NOMO-1 treated with dmso at 0.1 percent for 144 hours (cell line): ENCODE measurements at regions not wholly inside any gene's neighbourhood (a gene's known extent, or its start where the extent isn't known, plus 50 kb on each side); places are given as distances from the start of the nearest gene placed in this dataset.

Experiments used
- DNase-seq: peaks from one replicate; lab custom pipeline; 2025; ENCODE audit not compliant: unreplicated experiment; lab: John Stamatoyannopoulos, UW

DNA sequence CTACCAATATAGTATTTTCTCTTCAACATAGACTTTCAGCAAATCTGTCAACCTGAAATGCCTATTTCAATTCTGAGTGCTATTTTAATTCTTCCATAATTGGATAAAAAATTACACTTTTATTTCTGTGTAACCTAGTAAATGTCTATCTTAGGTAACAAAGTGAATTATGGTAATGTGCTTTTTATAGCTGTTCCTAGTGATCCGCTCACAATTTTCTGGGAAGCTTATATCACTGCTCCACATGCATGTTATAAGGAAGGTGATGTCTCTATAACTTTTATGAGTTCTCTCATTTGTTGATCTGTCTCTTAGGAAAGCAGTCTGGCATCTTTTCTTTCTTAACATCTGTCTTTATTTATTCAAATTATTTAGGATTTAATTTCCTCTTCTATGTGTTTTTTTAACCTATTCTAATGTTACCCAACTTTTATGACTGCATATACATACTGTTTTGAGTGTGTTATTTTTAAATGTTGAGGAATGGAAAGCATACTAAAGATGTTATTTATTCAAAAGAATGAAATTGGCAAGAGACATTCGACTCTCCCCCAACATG is 777.1 kb upstream of the MDGA2 start:
- DNase-seq = no peak

DNA sequence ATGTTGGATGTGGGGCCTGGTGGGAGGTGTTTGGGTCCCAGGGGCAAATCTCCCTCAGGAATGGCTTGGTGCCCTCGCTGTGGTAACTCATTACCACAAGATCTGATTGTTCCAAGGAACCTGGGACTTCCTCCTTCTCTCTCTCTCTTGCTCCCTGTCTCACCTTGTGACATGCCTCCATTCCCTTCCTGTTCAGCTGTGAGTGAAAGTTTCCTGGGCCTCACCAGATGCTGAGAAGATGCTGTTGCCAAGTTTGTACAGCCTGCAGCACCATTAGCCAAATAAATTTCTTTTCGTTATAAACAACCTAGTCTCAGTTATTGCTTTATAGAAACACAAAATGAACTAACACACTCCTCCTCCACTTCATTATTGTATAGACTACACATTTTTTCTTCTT is 759.8 kb upstream of the MDGA2 start:
- DNase-seq = no peak

DNA sequence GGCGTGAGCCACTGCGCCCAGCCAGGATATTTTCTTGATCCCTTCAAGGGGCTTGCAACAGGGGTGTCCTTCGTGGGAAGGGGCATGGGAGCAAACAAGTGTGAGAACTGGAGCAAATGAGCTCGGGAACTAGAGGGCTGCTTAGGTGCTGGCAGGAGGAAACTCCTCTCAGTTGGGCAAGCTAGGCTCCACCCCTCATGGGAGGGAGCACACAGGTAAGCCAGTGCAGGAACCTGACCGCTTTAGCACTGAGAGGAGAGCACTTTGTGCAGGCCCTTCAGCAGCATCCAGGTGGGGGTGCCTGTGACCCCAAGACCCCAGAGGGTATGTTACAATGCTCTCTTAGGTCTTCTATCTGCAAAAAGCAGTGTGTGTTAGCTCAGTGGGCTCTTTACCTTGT is 755.4 kb upstream of the MDGA2 start:
- DNase-seq = no peak

DNA sequence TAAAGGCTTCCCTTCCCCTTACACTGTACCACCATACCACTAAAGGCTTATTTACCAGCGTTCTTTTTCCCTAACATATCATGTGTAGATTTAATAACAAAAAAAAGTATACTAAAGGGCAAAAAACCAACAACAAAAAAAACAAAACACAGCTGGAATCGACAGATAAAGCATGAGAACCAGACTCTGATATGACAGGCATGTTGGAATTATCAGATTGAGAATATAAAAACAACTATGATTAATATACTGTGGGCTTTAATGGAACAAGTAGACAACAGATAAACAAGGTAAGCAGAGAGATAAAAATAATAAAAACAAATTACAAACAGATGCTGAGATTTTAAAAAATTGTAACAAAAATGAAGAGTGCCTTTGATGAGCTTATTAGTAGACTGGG is 754.1 kb upstream of the MDGA2 start:
- no peak for DNase-seq

DNA sequence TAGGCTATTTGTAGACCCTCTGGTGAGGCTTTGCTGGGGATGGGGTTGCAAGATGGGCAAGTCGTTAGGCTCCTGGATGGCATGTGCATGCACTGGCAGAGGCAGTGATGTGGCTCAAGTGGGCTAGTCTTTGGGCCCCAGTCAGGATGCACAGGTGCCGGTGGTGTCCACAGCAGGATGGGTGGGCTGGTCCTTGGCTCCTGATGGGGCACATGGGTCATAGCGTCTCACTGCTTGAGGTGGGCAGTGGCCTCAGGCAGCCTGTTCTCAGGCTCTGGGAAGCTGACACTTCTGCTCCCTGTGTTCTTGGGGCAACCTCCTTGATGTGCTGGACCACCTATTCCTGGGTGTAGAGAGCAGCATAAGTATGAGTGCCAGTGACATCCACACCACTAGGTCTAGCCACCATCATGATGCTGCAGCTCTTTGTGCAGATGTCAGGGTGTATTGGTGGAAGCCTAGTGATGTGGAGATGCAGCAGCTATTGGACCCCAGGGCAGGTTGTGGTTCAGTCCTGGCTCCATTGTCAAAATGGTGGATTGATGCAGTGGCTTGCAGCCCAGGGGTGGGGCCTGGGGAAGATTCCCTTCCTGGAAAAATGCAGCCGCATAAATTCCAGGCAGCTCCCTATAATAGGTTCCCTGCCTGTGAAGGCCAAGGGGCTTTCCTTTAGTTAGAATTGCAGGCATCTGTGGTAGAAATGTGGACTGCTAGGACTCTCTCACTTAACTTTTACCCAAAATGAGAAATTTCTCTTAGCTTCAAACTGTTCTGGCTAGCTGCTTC is 742.5 kb upstream of the MDGA2 start:
- no peak for DNase-seq

DNA sequence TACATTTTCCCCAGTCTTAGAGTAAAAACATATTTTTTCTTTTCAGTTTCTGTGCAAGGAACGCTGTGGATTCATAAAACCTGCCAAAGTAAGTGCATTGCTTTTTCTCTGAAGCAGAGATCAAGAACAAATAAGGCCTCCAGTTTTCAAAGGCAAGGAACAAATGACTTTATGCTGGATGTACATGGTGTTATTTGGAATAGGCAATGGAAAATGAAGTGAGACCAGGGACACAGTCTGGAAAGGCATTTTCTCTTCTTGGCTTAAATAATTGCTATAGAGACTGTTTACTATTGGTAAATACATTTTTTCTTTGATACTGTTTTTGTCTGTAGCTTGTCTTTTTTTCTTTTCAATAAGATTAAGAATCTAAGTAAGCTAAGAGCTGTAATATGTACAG is 725.9 kb upstream of the MDGA2 start:
- no peak for DNase-seq

DNA sequence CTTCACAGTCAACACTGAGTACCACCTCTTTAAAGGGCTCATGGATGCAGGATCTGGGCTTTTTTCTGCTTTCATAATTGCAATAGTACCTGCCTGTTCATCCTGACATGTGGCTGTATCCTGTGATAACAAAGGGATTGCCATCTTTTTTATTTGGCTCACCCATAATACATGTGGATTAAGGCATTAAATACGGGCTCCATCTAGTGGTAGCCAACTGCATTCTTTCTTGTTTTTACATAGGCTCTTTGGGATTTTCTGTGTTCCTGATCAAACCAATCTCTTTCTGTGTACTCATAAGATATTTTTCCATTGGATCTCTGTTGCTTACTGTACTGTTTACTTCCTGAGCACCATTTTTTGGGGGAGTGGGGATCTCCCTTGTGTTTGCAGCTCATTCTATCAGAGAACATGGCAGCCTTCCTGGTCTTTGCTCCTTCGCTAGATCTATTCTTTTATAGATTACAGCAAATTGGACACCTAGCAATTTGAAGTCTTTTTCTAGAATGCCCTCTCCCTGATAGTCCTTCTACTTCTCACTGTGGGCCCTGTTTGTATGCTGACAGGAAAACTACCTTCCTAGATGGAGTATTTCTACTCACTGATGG is 723.4 kb upstream of the MDGA2 start:
- DNase-seq = no peak

DNA sequence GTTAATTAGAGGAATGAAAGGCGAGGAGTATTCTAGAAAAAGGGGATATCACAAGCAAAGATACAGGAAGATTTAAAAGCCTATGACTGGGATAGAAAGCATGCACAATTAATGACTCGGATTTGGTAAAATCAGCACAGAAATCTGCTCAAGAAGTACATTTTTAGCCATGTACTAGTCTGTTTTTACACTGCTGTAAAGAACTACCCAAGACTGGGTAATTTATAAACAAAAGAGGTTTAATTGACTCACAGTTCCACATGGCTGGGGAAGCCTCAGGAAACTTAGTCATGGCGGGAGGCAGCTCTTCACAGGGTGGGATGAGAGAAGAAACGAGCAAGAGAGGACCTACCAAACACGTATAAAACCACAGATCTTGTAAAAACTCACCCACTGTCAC is 716.3 kb upstream of the MDGA2 start:
- DNase-seq = no peak

DNA sequence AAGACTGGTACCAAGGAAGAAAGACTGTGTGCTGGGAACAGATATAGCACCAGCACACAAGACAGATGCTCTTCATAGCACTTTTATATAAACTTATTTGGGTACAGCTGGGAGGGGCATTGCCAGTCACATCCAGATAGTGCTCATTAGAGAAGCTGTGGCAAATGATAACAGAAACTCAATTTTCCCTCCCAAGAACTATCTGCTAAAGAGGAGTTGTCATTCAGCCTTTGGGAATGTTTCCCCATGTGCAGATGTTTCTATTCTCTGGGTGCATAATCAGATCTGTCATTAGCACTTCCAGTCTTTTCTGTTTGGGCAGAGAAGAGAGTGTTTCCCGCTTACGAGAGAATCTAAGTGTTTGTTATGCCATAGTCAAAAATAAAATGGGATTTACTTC is 714.9 kb upstream of the MDGA2 start:
- no peak for DNase-seq

DNA sequence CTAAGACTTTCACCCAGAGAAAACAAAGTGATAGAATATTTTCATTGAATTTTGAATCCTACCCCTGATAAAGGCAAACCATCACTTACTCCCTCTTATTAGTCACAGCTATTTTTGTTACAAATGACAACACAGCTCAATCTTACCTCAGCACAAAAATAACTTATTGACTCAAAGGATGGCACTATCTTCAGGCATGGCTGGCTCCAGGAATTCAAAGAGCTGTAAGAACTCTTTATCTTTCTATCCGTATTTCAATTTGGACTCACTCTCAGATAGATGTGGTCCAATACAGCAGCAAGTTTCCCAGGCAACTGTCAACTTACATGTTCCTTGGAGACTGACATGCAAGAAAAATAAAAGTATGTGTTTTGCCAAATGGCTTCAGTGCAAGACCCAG is 709.4 kb upstream of the MDGA2 start:
- no peak for DNase-seq

DNA sequence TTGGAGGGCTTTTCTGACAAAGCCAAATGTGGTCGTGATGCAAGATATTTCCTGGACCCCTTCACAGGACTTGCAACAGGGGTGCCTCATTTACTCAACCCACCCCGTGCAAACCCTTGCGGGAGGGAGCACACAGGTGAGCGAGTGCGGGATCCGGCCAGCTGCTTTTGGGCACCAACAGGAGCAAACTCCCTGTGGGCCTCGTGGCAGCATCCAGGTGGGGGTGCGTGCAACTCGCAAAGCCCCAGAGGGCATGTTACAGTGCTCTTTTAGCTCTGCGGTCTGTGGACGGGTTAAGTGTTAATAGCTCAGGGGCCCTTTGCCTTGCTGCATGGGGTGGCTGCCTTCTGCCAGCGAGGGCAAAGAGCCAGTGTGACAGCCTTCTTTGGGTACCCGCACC is 707.6 kb upstream of the MDGA2 start:
- DNase-seq = no peak

DNA sequence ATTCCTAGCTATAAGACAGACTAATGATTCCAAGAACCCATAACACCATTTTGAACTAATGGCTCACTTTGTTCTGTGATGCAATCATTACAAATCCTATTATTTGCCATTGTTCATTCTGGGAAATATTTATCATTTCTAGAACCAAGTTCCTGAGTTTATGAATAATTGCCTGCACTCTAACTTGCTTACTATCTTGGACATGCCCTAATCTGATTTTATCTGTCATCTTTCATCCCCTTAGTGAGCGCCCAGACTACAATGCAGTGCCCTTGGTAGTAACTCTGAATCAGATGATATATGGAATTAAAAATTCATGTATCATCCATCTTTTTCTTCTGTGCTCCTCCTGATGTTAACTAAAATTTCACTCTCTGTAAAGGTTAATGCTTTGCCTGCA is 703.1 kb upstream of the MDGA2 start:
- no peak for DNase-seq

DNA sequence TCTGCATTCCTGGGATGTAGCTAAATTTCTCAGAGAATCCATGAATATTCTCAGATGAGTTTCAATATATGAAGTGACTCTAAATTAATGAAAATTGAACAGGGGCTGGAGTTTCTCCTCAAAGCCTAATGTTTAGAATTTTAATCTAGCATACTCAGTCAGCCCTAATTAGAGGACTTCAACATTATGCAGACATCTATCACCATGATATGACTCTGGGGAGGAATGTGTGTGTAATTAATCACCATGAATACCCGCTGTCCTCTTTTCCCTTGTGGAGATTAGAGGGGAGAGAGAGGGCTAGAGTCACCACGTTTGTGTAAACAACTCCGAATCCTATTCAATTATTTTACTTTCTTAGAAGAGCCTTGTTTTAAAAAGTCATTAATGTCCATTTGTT is 698.6 kb upstream of the MDGA2 start:
- DNase-seq = no peak

DNA sequence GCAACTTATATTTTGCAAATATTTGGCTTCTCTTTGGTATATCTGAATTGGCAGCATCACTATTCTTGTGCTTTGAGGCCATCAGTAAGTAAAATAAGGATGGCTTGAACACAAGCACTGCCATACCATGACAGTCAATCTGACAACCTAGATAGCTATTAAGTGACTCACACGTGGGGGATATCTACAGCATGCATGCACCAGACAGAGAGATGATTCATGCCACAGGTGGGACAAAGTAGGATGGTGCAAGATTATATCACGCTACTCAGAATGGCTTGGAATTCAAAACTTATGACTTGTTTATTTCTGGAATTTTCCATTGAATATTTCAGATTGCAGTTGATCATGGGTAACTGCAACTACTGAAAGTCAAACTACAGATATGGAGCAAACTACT is 675.6 kb upstream of the MDGA2 start:
- DNase-seq = no peak

DNA sequence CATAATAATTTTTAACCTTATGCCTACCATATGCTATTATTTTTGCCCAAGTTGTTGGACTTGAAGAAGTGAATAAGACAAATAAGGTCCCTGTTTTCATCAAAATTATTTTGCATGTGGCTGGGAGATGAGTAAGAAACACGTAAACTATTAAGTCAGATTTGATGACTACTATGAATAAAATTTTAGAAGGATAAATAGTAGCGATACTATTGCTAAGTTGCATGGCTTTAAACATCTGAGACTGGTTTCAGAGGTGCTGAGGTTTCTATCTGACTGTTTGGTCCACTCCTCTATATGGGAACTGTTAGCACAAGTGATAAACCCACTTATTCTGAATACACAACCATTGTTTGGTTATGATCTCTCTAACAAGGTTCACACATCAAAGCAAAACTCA is 674.3 kb upstream of the MDGA2 start:
- no peak for DNase-seq

DNA sequence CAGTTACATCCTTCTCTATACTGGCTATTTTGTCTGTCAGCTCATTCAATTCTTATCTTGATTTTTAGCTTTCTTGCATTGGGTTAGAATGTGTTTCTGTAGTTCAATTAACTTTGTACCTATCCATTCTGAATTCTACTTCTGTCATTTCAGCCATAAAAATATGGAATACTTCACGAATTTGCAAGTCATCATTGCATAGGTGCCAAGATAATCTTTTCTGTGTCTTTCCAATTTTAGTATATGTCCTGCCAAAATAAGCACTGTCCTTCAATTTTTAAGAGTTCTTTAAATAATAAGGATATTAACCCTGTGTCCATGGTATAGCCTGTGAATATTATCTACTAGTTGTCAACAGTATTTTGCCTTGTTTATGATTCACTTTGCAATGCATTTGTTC is 665.7 kb upstream of the MDGA2 start:
- DNase-seq = no peak

DNA sequence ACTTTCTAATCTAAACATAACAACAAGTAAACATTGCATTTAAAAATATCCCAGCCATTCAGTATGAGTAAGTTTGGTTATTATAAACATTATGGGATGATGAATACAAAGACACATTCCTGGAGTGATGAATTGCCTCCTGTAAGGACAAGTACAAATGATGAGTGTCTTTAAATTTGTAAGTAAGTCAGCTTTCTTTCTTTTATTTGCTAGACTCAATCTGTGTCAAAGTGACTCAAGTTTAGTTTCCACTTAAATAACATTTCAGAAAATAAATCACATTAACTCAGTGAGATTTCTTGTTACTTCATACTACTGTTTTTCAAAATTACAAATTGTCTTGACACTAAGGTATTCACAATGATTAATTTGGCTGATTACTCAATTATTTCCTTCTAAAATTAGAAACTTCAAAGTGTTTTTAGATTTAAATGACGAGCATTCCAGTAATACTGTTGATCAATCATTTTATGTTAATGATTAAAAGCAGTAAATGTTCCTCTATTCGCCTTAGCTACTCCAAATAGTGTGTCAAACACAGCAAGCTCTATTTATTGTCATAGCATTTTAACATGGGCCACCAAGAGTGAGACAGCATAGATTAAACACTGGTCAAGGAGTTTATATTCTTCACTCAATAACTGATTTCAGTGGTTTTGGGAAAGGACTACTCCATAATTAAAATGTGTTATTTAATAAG is 658.0 kb upstream of the MDGA2 start:
- no peak for DNase-seq

DNA sequence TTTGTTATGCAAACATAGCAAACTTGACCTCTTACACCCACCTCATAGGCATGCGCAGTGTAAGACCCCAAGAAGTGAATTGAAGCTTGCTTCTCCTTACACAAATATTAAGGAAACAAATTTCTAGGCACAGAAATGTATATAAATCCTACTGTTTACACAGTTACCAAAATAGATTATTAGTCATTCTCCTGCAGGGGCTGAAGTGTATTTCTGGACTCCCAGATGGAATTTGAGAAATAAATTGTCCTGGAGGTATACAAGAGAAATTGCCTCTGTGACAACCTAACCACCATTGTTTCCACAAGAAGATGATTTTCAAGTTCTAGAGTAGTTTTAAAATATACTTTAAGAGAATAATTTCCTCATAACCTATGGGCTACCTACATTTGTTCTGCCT is 656.0 kb upstream of the MDGA2 start:
- no peak for DNase-seq

DNA sequence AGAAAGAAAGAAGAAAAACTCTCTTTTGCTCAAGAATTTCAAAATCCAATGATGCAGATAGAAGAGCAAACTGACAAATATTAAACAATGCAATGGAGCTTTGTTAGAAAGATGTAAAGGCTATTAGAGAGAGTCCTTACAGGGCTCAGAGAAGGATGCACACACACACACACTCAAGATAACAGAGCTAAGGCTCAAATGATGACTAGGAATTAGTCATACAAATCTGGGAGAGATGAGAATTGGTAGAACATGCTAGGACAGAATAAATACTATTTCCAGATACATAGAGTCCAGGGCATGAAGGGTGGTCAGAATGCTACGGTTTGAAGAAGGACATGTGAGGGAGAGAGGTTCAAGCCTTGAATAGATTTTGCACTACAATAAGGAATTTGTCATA is 650.1 kb upstream of the MDGA2 start:
- no peak for DNase-seq

DNA sequence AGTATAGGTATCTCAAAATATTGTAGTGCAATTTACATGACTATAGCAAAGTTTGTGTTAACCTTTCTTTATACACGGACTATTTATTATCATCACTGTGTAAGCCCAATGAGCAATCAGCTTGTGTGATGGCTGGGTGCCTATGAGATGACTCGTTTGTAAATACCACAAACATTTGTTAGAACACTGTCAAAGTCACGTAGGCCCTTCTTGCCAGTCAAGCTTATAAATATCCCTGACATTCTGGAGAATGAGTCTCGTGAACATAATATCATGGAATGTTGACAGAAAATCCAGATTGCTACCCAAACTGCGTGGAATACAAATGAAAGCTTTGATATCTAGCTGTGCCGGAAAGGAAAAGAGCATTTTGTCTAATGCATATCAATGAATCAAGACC is 648.3 kb upstream of the MDGA2 start:
- DNase-seq = no peak

DNA sequence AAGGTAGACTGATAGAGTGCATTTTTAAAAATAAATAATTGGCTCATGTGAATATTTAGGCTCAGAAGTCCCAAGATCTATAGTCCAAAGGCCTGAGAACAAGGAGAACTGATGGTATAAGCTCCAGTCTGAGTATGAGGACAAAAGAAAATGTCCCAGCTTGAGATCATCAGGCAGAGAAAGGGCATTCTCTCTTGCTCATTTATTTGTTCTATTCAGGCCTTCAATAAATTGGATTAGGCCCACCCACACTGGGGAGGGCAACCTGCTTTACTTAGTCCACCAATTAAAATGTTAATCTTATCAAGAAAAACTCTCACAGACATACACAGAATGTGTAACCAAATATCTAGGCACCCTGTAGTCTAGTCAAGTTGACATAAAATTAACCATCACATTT is 644.4 kb upstream of the MDGA2 start:
- DNase-seq = no peak

DNA sequence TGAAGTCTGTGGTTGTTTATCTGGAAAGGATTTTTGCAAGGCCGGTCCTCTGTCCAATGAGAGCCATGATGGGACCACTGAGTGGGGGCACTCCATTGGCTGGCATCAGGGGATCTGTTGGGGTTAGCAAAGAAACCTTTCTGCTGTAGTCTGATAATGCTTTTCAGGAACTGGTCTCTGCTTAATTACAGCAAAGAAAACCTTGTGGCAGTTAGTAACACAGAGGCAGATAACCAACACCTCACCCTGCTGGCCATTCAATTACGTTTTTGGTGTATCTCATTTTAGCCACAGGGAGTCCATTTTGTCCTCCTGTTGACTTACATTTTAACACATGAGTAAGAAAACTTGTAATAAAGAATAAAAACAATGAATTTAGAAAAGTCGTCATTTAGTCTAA is 629.3 kb upstream of the MDGA2 start:
- no peak for DNase-seq
